CD4-positive, CD25-positive, alpha-beta regulatory T cell (primary cell): ENCODE measurements at regions not wholly inside any gene's neighbourhood (a gene's known extent, or its start where the extent isn't known, plus 50 kb on each side); places are given as distances from the start of the nearest gene placed in this dataset.
A peak's percentile ranks its signal among the peaks of the same experiment; 100 is the strongest.

Experiments
- ATAC-seq, 2 donors: fragments of 150-1000 bp; cut with Tn5 transposase; one replicate each; pipeline ENCODE4 v1.10.0; 2021; ENCODE audit warnings: low read depth in 2 of 2, moderate number of reproducible peaks in 2 of 2, moderate library complexity in 1 of 2
- DNase-seq, 3 donors: peaks; one replicate each; pipeline versions ENCODE4 v3.0.0 to v3.0.0-alpha.2; 2012 to 2022; ENCODE audit warnings: mixed read lengths in 1 of 3
- H3K27ac ChIP-seq: one replicate; pipeline ENCODE4 v1.7.0; 2013; ENCODE audit warnings: mild to moderate bottlenecking, low read length; ENCODE audit not compliant: insufficient read depth, poor library complexity, severe bottlenecking
- H3K27me3 ChIP-seq: one replicate; pipeline ENCODE4 v1.7.0; 2013; ENCODE audit warnings: low read length; ENCODE audit not compliant: control insufficient read depth, insufficient read depth
- H3K36me3 ChIP-seq: one replicate; pipeline ENCODE4 v1.7.0; 2013; ENCODE audit warnings: mild to moderate bottlenecking, low read length, moderate library complexity; ENCODE audit not compliant: control insufficient read depth, insufficient read depth
- H3K4me1 ChIP-seq: 2 replicates; pipeline ENCODE4 v1.7.0; 2013; ENCODE audit warnings: mild to moderate bottlenecking, low read length; ENCODE audit not compliant: insufficient read depth, control insufficient read depth, poor library complexity, severe bottlenecking
- H3K4me3 ChIP-seq: one replicate; pipeline ENCODE4 v1.7.0; 2013; ENCODE audit warnings: low read depth, mild to moderate bottlenecking, low read length, moderate library complexity
- H3K9me3 ChIP-seq, 2 experiments: 1 replicate in 1 of 2; 2 replicates in 1 of 2; pipeline ENCODE4 v1.7.0; 2013; ENCODE audit warnings: low read length in 2 of 2, mild to moderate bottlenecking in 1 of 2, moderate library complexity in 1 of 2; ENCODE audit not compliant: control insufficient read depth in 2 of 2
- H3K27ac Mint-ChIP-seq, 3 donors: one replicate each; pipeline ENCODE4 v1.8.0; 2020 to 2022; ENCODE audit warnings: mild to moderate bottlenecking in 3 of 3, mixed read lengths in 3 of 3, moderate library complexity in 2 of 3
- H3K27me3 Mint-ChIP-seq: one replicate; pipeline ENCODE4 v1.8.0; 2022; ENCODE audit warnings: mild to moderate bottlenecking, mixed read lengths
- H3K36me3 Mint-ChIP-seq: one replicate; pipeline ENCODE4 v1.8.0; 2020; ENCODE audit warnings: mixed read lengths
- H3K4me1 Mint-ChIP-seq, 4 donors: one replicate each; pipeline ENCODE4 v1.8.0; 2020 to 2022; ENCODE audit warnings: mixed read lengths in 4 of 4, mild to moderate bottlenecking in 1 of 4
- H3K4me3 Mint-ChIP-seq, 4 donors: one replicate each; pipeline ENCODE4 v1.8.0; 2020 to 2022; ENCODE audit warnings: mild to moderate bottlenecking in 4 of 4, mixed read lengths in 4 of 4, moderate library complexity in 3 of 4
- H3K9me3 Mint-ChIP-seq, 7 donors: one replicate each; pipeline ENCODE4 v1.8.0; 2020 to 2022; ENCODE audit warnings: mixed read lengths in 7 of 7, mild to moderate bottlenecking in 3 of 7, moderate library complexity in 2 of 7

GRCh38 chr6:105968603-105969333 lies 117.4 kb upstream of the PRDM1 start:
- ATAC-seq (no peak), DNase-seq (no peak)
- H3K9me3 ChIP-seq: peaks cover 25% of the 10 kb centered on the region in 2 experiments
- no peak overlapping the region for H3K4me3 ChIP-seq
- Mint-ChIP-seq H3K4me1 (peaks cover 0 to 3% (median 0%) of the 10 kb centered on the region in 4 donors), H3K27me3 (peaks cover 11% of the 10 kb centered on the region), H3K27ac (no peak overlapping the region), H3K36me3 (no peaks in the 10 kb centered on the region), H3K9me3 (peaks cover 3 to 43% (median 16%) of the 10 kb centered on the region in 7 donors), H3K4me3 (no peak overlapping the region)
- H3K27me3 ChIP-seq: peaks cover 1% of the 10 kb centered on the region
- H3K27ac ChIP-seq: no peak overlapping the region
- no peaks in the 10 kb centered on the region for H3K4me1 ChIP-seq
- H3K36me3 ChIP-seq: no peaks in the 10 kb centered on the region

- H3K27ac Mint-ChIP-seq: no peak overlapping the region
- no peaks in the 10 kb centered on the region for H3K36me3 Mint-ChIP-seq
These were observed 118.1 kb upstream of the PRDM1 start for GRCh38 chr6:105967917-105968602.

GRCh38 chr6:105966481-105966880 lies 119.7 kb upstream of the PRDM1 start:
- H3K4me3 ChIP-seq: no peak overlapping the region
- Mint-ChIP-seq H3K4me1 (peaks cover 0 to 6% (median 1%) of the 10 kb centered on the region in 4 donors), H3K27me3 (peaks cover 11% of the 10 kb centered on the region), H3K27ac (no peak overlapping the region), H3K36me3 (no peaks in the 10 kb centered on the region), H3K4me3 (no peak overlapping the region), H3K9me3 (peaks cover 4 to 21% (median 7%) of the 10 kb centered on the region in 7 donors)
- no peaks in the 10 kb centered on the region for H3K36me3 ChIP-seq
- H3K9me3 ChIP-seq: peaks cover 6 to 7% of the 10 kb centered on the region in 2 experiments
- H3K4me1 ChIP-seq: no peaks in the 10 kb centered on the region
- ATAC-seq: no peak
- DNase-seq: no peak
- H3K27me3 ChIP-seq: peaks cover 1% of the 10 kb centered on the region
- no peak overlapping the region for H3K27ac ChIP-seq

More at GRCh38 chr6:105967917-105968602, 118.1 kb upstream of the PRDM1 start:
- H3K9me3 Mint-ChIP-seq: peaks cover 3 to 36% (median 11%) of the 10 kb centered on the region in 7 donors
- Histone ChIP-seq H3K9me3 (peaks cover 21% of the 10 kb centered on the region in 2 experiments), H3K4me3 (no peak overlapping the region), H3K4me1 (no peaks in the 10 kb centered on the region), H3K27ac (no peak overlapping the region), H3K36me3 (no peaks in the 10 kb centered on the region), H3K27me3 (peaks cover 1% of the 10 kb centered on the region)
- H3K4me1 Mint-ChIP-seq: no peaks in the 10 kb centered on the region
- no peak for ATAC-seq
- peaks cover 7% of the 10 kb centered on the region for H3K27me3 Mint-ChIP-seq
- no peak for DNase-seq
- no peak overlapping the region for H3K4me3 Mint-ChIP-seq

GRCh38 chr6:105964979-105965760 lies 121.0 kb upstream of the PRDM1 start:
- H3K27ac Mint-ChIP-seq: peak overlapping the region in 1 of 3 donors; percentile 3
- ATAC-seq: no peak

GRCh38 chr6:105954148-105954547 lies 132.0 kb upstream of the PRDM1 start:
- Mint-ChIP-seq H3K4me3 (no peak overlapping the region), H3K27ac (no peak overlapping the region), H3K36me3 (no peaks in the 10 kb centered on the region), H3K27me3 (peaks cover 5% of the 10 kb centered on the region), H3K9me3 (peaks cover 0 to 3% (median 0%) of the 10 kb centered on the region in 7 donors), H3K4me1 (no peaks in the 10 kb centered on the region)
- no peaks in the 10 kb centered on the region for H3K36me3 ChIP-seq
- no peak for ATAC-seq
- DNase-seq: no peak
- H3K4me1 ChIP-seq: no peaks in the 10 kb centered on the region
- no peaks in the 10 kb centered on the region for H3K27me3 ChIP-seq
- no peak overlapping the region for H3K4me3 ChIP-seq
- H3K27ac ChIP-seq: no peak overlapping the region
- H3K9me3 ChIP-seq: no peaks in the 10 kb centered on the region

More at GRCh38 chr6:105964979-105965760, 121.0 kb upstream of the PRDM1 start:
- Histone ChIP-seq H3K4me3 (no peak overlapping the region), H3K36me3 (no peaks in the 10 kb centered on the region), H3K27me3 (peaks cover 1% of the 10 kb centered on the region), H3K27ac (no peak overlapping the region), H3K4me1 (no peaks in the 10 kb centered on the region), H3K9me3 (peaks cover 5 to 6% of the 10 kb centered on the region in 2 experiments)
- Mint-ChIP-seq H3K9me3 (peaks cover 1 to 12% (median 4%) of the 10 kb centered on the region in 7 donors), H3K27me3 (peaks cover 11% of the 10 kb centered on the region), H3K4me1 (peaks cover 0 to 6% (median 1%) of the 10 kb centered on the region in 4 donors), H3K36me3 (no peaks in the 10 kb centered on the region), H3K4me3 (peak overlapping the region in 1 of 4 donors; percentile 69)
- no peak for DNase-seq

GRCh38 chr6:105952772-105953690 lies 133.1 kb upstream of the PRDM1 start:
- Mint-ChIP-seq H3K4me1 (no peaks in the 10 kb centered on the region), H3K27ac (no peak overlapping the region), H3K36me3 (no peaks in the 10 kb centered on the region), H3K27me3 (peaks cover 5% of the 10 kb centered on the region), H3K9me3 (peaks cover 0 to 3% (median 0%) of the 10 kb centered on the region in 7 donors), H3K4me3 (no peak overlapping the region)
- Histone ChIP-seq H3K36me3 (no peaks in the 10 kb centered on the region), H3K4me1 (no peaks in the 10 kb centered on the region), H3K27me3 (no peaks in the 10 kb centered on the region), H3K9me3 (no peaks in the 10 kb centered on the region), H3K27ac (no peak overlapping the region), H3K4me3 (no peak overlapping the region)
- ATAC-seq (no peak), DNase-seq (no peak)

- Histone ChIP-seq H3K27me3 (no peaks in the 10 kb centered on the region), H3K4me3 (no peak overlapping the region), H3K9me3 (no peaks in the 10 kb centered on the region), H3K27ac (no peak overlapping the region), H3K36me3 (no peaks in the 10 kb centered on the region), H3K4me1 (no peaks in the 10 kb centered on the region)
- Mint-ChIP-seq H3K4me1 (no peaks in the 10 kb centered on the region), H3K27ac (no peak overlapping the region), H3K9me3 (peaks cover 0 to 3% (median 0%) of the 10 kb centered on the region in 7 donors), H3K4me3 (no peak overlapping the region), H3K36me3 (no peaks in the 10 kb centered on the region), H3K27me3 (peaks cover 5% of the 10 kb centered on the region)
- no peak for DNase-seq
- no peak for ATAC-seq
These were observed 133.8 kb upstream of the PRDM1 start for GRCh38 chr6:105952326-105952725.
